ENCODE measurements at regions not wholly inside any gene's neighbourhood (a gene's known extent, or its start where the extent isn't known, plus 50 kb on each side); places are given as distances from the start of the nearest gene placed in this dataset.

- no peak for DNase-seq (ENCODE audit: low read depth, low spot score)
- POLR2A ChIA-PET = no interaction called here
- CTCF ChIA-PET = no interaction called here
- TF ChIP-seq CTCF (IDR thresholded peaks at IDR 0.05; ENCODE audit: insufficient read depth, low read length, missing control alignments) = no peak
- H3K4me3 ChIP-seq (ENCODE audit: low read depth, low read length) = no peak overlapping the region
Measured at GRCh38 chr6:113585246-113585645, 271.9 kb upstream of the MARCKS start.

GRCh38 chr6:113586413-113587077 is 270.6 kb upstream of the MARCKS start:
- CTCF ChIA-PET = no interaction called here
- DNase-seq (ENCODE audit: low read depth, low spot score) = no peak
- no peak overlapping the region for H3K4me3 ChIP-seq (ENCODE audit: low read depth, low read length)
- no peak for TF ChIP-seq CTCF (IDR thresholded peaks at IDR 0.05; ENCODE audit: insufficient read depth, low read length, missing control alignments)
- POLR2A ChIA-PET = no interaction called here

GRCh38 chr6:113587078-113587699 is 270.0 kb upstream of the MARCKS start:
- no peak for DNase-seq (ENCODE audit: low read depth, low spot score)
- TF ChIP-seq CTCF (IDR thresholded peaks at IDR 0.05; ENCODE audit: insufficient read depth, low read length, missing control alignments) = no peak
- ChIA-PET POLR2A (no interaction called here), CTCF (interaction anchor here (0.7 kb wide), 1 partner anchor 8 kb away, joined by 3 read pairs; no protein-coding TSS in a partner anchor)
- H3K4me3 ChIP-seq (ENCODE audit: low read depth, low read length) = no peak overlapping the region

- TF ChIP-seq CTCF (IDR thresholded peaks at IDR 0.05; ENCODE audit: insufficient read depth, low read length, missing control alignments) = no peak
- no peak for DNase-seq (ENCODE audit: low read depth, low spot score)
- CTCF ChIA-PET = no interaction called here
- no peak overlapping the region for H3K4me3 ChIP-seq (ENCODE audit: low read depth, low read length)
- POLR2A ChIA-PET = no interaction called here
Measured at GRCh38 chr6:113588646-113589045, 268.5 kb upstream of the MARCKS start.

- ChIA-PET POLR2A (interaction anchor here (0.6 kb wide), 1 partner anchor 119 kb away, joined by 3 read pairs; no protein-coding TSS in a partner anchor), CTCF (no interaction called here)
- H3K4me3 ChIP-seq (ENCODE audit: low read depth, low read length) = no peak overlapping the region
- no peak for TF ChIP-seq CTCF (IDR thresholded peaks at IDR 0.05; ENCODE audit: insufficient read depth, low read length, missing control alignments)
- DNase-seq (ENCODE audit: low read depth, low spot score) = no peak
Measured at GRCh38 chr6:113591896-113592827, 265.0 kb upstream of the MARCKS start.

- no peak overlapping the region for H3K4me3 ChIP-seq (ENCODE audit: low read depth, low read length)
- CTCF ChIA-PET = no interaction called here
- POLR2A ChIA-PET = no interaction called here
- no peak for DNase-seq (ENCODE audit: low read depth, low spot score)
- no peak for TF ChIP-seq CTCF (IDR thresholded peaks at IDR 0.05; ENCODE audit: insufficient read depth, low read length, missing control alignments)
Measured at GRCh38 chr6:113594726-113595125, 262.4 kb upstream of the MARCKS start.
